GM18517 (cell line): ENCODE measurements at regions not wholly inside any gene's neighbourhood (a gene's known extent, or its start where the extent isn't known, plus 50 kb on each side); places are given as distances from the start of the nearest gene placed in this dataset.
"Not testable (repeated sequence)": the region's sequence is repeated elsewhere in the genome, so short reads cannot be mapped to it uniquely, and the experiment has no call there.

ENCODE experiments used
- ATAC-seq: cut with Tn5 transposase; IDR thresholded peaks from one replicate; pipeline ENCODE4 v1.9.1; 2021; ENCODE audit warnings: mild to moderate bottlenecking, moderate library complexity; ENCODE audit not compliant: unreplicated experiment

GRCh38 chr5:98175474-98175873 is 598.0 kb upstream of the RGMB start:
- ATAC-seq = no peak

GRCh38 chr5:98179791-98180755 is 593.4 kb upstream of the RGMB start:
- no peak for ATAC-seq

- ATAC-seq = no peak
Observed at GRCh38 chr5:98186128-98186527, 587.3 kb upstream of the RGMB start.

GRCh38 chr5:98187945-98188344 is 585.5 kb upstream of the RGMB start:
- ATAC-seq = no peak

GRCh38 chr5:98190344-98190743 is 583.1 kb upstream of the RGMB start:
- not testable (repeated sequence) for ATAC-seq

GRCh38 chr5:98193921-98194760 is 579.3 kb upstream of the RGMB start:
- no peak for ATAC-seq

GRCh38 chr5:98200726-98201541 is 572.5 kb upstream of the RGMB start:
- no peak for ATAC-seq

- ATAC-seq = no peak
Observed at GRCh38 chr5:98204798-98205197, 568.7 kb upstream of the RGMB start.

GRCh38 chr5:98205691-98206461 is 567.6 kb upstream of the RGMB start:
- no peak for ATAC-seq

- no peak for ATAC-seq
Observed at GRCh38 chr5:98206566-98206965, 566.9 kb upstream of the RGMB start.

- ATAC-seq = no peak
Observed at GRCh38 chr5:98209418-98209817, 564.0 kb upstream of the RGMB start.

- ATAC-seq = no peak
Observed at GRCh38 chr5:98214240-98215051, 559.0 kb upstream of the RGMB start.

GRCh38 chr5:98217138-98217537 is 556.3 kb upstream of the RGMB start:
- ATAC-seq = no peak

- ATAC-seq = no peak
Observed at GRCh38 chr5:98218838-98219237, 554.6 kb upstream of the RGMB start.

- no peak for ATAC-seq
Observed at GRCh38 chr5:98227489-98227888, 546.0 kb upstream of the RGMB start.

- ATAC-seq = no peak
Observed at GRCh38 chr5:98231089-98231488, 542.4 kb upstream of the RGMB start.

- not testable (repeated sequence) for ATAC-seq
Observed at GRCh38 chr5:98237794-98238193, 535.7 kb upstream of the RGMB start.

- no peak for ATAC-seq
Observed at GRCh38 chr5:98243972-98244371, 529.5 kb upstream of the RGMB start.

GRCh38 chr5:98248949-98249348 is 524.5 kb upstream of the RGMB start:
- no peak for ATAC-seq
